ENCODE measurements at regions not wholly inside any gene's neighbourhood (a gene's known extent, or its start where the extent isn't known, plus 50 kb on each side); places are given as distances from the start of the nearest gene placed in this dataset.

GRCh38 chr13:47757466-47758080 lies 243.5 kb downstream of the SUCLA2 start:
- Histone ChIP-seq H3K9me3 (replicated peaks in 1 of 3) (no peaks in the 10 kb centered on the region), H3K27ac (no peak overlapping the region), H3K36me3 (replicated peaks in 1 of 2) (no peaks in the 10 kb centered on the region), H3K27me3 (no peaks in the 10 kb centered on the region), H3K4me3 (no peak overlapping the region), H3K4me1 (replicated peaks in 1 of 2) (no peaks in the 10 kb centered on the region)
- TF ChIP-seq POLR2A (IDR thresholded peaks at IDR 0.05): no peak
- TF ChIP-seq, protein P1, sequence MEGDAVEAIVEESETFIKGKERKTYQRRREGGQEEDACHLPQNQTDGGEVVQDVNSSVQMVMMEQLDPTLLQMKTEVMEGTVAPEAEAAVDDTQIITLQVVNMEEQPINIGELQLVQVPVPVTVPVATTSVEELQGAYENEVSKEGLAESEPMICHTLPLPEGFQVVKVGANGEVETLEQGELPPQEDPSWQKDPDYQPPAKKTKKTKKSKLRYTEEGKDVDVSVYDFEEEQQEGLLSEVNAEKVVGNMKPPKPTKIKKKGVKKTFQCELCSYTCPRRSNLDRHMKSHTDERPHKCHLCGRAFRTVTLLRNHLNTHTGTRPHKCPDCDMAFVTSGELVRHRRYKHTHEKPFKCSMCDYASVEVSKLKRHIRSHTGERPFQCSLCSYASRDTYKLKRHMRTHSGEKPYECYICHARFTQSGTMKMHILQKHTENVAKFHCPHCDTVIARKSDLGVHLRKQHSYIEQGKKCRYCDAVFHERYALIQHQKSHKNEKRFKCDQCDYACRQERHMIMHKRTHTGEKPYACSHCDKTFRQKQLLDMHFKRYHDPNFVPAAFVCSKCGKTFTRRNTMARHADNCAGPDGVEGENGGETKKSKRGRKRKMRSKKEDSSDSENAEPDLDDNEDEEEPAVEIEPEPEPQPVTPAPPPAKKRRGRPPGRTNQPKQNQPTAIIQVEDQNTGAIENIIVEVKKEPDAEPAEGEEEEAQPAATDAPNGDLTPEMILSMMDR (IDR thresholded peaks at IDR 0.05): no peak
- 59 to 68% (median 66%) methylated on average over 4 of the region's 4 CpGs for WGBS, 4 donors
- intact Hi-C loops (cut with DNase I): no loop called here
- DNase-seq: no peak

DNA sequence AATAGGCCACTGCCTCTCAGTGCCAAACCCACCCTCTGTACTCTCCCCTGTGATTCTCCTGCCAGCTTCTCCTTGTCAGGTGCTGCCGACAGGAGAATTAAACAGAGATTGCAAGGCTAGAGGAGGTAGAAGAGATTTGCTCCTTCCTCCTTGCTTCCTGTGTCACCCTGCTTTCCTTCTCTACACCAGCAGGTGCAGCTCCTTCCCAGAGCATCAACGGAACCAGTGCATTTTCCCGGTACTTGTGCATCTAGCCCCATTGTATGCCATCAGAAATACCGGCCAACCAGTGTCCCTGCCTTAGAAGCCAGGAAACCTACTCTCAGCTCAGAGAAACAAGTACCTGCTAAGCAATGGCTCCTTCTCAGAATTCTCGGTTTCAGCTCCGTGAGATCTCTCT lies 253.2 kb downstream of the SUCLA2 start:
- Histone ChIP-seq H3K36me3 (replicated peaks in 1 of 2) (no peaks in the 10 kb centered on the region), H3K9me3 (replicated peaks in 1 of 3) (no peaks in the 10 kb centered on the region), H3K4me3 (no peak overlapping the region), H3K4me1 (replicated peaks in 1 of 2) (no peaks in the 10 kb centered on the region), H3K27ac (no peak overlapping the region), H3K27me3 (no peaks in the 10 kb centered on the region)
- DNase-seq: no peak
- intact Hi-C loops (cut with DNase I): no loop called here
- TF ChIP-seq, protein P1 (IDR thresholded peaks at IDR 0.05): no peak
- no peak for TF ChIP-seq POLR2A (IDR thresholded peaks at IDR 0.05)
- WGBS, 4 donors: 70 to 81% (median 77%) methylated on average over 6 of the region's 6 CpGs

DNA sequence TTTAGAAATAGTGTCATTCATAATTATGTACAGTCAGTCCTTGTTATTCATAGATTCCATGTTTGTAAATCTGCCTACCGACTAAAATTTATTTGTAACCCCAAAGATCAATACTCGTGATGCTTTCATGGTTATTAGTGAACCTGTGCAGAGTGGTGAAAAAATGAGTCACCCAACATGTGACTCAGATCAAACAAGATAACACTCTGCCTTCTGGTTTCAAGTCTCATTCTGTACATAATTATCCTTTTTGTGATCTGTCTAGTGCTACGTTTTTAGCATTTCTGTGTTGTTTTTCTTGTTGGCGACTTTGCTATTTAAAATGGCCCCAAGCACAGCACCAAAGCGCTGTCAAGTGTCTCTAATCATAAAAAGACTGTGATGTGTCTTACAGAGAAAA lies 274.7 kb downstream of the SUCLA2 start:
- Histone ChIP-seq H3K4me1 (replicated peaks in 1 of 2) (no peaks in the 10 kb centered on the region), H3K4me3 (no peak overlapping the region), H3K9me3 (replicated peaks in 1 of 3) (no peaks in the 10 kb centered on the region), H3K27me3 (no peaks in the 10 kb centered on the region), H3K27ac (no peak overlapping the region), H3K36me3 (replicated peaks in 1 of 2) (no peaks in the 10 kb centered on the region)
- intact Hi-C loops (cut with DNase I): no loop called here
- 64 to 70% (median 69%) methylated on average over 5 of the region's 5 CpGs for WGBS, 4 donors
- no peak for DNase-seq
- no peak for TF ChIP-seq POLR2A (IDR thresholded peaks at IDR 0.05)
- TF ChIP-seq, protein P1 (IDR thresholded peaks at IDR 0.05): no peak

DNA sequence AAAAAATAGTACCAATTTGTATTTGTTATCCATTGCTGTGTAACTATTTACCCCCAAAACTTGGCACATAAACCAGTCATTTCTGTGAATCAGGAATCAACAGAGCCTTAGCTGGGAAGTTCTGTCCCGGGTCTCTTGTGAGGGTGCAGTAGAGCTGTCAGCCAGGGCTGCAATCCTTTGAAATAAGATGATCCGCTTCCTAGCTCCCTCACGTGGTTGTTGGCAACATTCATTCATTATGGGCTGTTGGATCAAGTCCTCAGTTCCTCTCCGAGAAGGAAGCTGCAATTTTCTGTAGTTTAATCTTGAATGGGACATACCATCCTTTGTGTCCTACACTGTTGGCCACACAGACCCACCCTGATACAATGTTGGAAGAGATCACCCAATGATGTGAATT lies 277.2 kb downstream of the SUCLA2 start:
- TF ChIP-seq, protein P1 (IDR thresholded peaks at IDR 0.05): no peak
- no peak for TF ChIP-seq POLR2A (IDR thresholded peaks at IDR 0.05)
- intact Hi-C loops (cut with DNase I): no loop called here
- no peaks in the 10 kb centered on the region for H3K9me3 ChIP-seq (replicated peaks in 1 of 3)
- DNase-seq: no peak
- H3K27me3 ChIP-seq: no peaks in the 10 kb centered on the region
- no peaks in the 10 kb centered on the region for H3K36me3 ChIP-seq (replicated peaks in 1 of 2)
- H3K27ac ChIP-seq: no peak overlapping the region
- 53 to 74% (median 71%) methylated on average over 4 of the region's 4 CpGs for WGBS, 4 donors
- H3K4me1 ChIP-seq (replicated peaks in 1 of 2): no peaks in the 10 kb centered on the region
- H3K4me3 ChIP-seq: no peak overlapping the region

Measured in adrenal gland (tissue), 9 donors.